ENCODE measurements at regions not wholly inside any gene's neighbourhood (a gene's known extent, or its start where the extent isn't known, plus 50 kb on each side); places are given as distances from the start of the nearest gene placed in this dataset.

DNA sequence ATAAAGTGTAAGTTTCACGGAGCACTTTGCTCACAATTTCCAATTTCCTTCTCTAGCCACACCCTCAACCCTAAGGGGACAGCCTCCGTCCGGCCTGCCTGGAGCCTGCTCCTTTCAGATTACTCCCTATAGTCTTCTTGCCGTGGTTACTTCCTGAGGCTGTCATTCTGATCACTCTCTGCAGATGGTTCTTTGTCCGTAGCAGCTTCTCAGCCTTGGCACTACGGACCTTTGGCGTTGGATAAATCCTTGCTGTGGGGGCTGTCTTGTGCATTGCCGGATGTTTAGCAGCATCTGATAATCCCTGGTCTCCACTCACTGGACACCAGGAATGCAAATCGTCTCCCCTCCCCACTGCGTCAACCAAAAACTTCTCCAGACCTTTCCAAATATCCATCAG, 447.5 kb upstream of the KIRREL3 start:
- H3K36me3 Mint-ChIP-seq (ENCODE audit: low read depth) = no peaks in the 10 kb centered on the region
- no peak for DNase-seq (ENCODE audit: low spot score)
- TF ChIP-seq, protein P1, sequence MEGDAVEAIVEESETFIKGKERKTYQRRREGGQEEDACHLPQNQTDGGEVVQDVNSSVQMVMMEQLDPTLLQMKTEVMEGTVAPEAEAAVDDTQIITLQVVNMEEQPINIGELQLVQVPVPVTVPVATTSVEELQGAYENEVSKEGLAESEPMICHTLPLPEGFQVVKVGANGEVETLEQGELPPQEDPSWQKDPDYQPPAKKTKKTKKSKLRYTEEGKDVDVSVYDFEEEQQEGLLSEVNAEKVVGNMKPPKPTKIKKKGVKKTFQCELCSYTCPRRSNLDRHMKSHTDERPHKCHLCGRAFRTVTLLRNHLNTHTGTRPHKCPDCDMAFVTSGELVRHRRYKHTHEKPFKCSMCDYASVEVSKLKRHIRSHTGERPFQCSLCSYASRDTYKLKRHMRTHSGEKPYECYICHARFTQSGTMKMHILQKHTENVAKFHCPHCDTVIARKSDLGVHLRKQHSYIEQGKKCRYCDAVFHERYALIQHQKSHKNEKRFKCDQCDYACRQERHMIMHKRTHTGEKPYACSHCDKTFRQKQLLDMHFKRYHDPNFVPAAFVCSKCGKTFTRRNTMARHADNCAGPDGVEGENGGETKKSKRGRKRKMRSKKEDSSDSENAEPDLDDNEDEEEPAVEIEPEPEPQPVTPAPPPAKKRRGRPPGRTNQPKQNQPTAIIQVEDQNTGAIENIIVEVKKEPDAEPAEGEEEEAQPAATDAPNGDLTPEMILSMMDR (IDR thresholded peaks at IDR 0.05) = no peak

DNA sequence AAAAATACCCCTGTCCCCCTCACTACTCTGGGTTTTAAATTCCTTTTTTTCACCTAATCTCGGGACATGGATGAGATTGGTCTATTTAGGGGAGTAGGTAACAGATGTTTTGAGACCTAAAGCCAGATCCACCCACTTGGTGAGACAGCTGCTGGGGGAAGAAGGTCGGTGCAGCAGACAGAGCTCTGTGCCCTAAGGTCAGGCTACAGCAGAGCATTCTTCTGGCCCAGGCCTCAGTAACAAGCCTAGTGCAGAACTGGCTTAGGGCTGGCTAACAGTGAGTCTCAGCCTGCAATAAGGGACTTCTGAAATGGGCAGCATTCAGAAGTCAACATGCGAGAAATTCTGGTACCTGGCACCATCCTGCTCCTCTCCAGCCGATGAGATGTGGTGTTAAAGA, 444.9 kb upstream of the KIRREL3 start:
- no peak for DNase-seq (ENCODE audit: low spot score)
- no peak overlapping the region for H3K4me3 Mint-ChIP-seq (ENCODE audit: unreplicated experiment)
- H3K27ac Mint-ChIP-seq (ENCODE audit: unreplicated experiment) = no peak overlapping the region
- TF ChIP-seq, protein P1 (IDR thresholded peaks at IDR 0.05) = no peak
- H3K4me1 Mint-ChIP-seq (ENCODE audit: low read depth) = no peaks in the 10 kb centered on the region
- H3K9me3 Mint-ChIP-seq (ENCODE audit: low read depth) = peaks cover 4% of the 10 kb centered on the region
- H3K36me3 Mint-ChIP-seq (ENCODE audit: low read depth) = no peaks in the 10 kb centered on the region
- H3K27me3 Mint-ChIP-seq (ENCODE audit: low read depth) = peaks cover 10% of the 10 kb centered on the region

More for the DNA sequence above, 447.5 kb upstream of the KIRREL3 start:
- Mint-ChIP-seq H3K27ac (ENCODE audit: unreplicated experiment) (no peak overlapping the region), H3K4me1 (ENCODE audit: low read depth) (no peaks in the 10 kb centered on the region), H3K27me3 (ENCODE audit: low read depth) (peaks cover 7% of the 10 kb centered on the region), H3K9me3 (ENCODE audit: low read depth) (peaks cover 4% of the 10 kb centered on the region), H3K4me3 (ENCODE audit: unreplicated experiment) (no peak overlapping the region)

GRCh38 chr11:127443297-127443696, 442.7 kb upstream of the KIRREL3 start:
- Mint-ChIP-seq H3K9me3 (ENCODE audit: low read depth) (no peaks in the 10 kb centered on the region), H3K27me3 (ENCODE audit: low read depth) (peaks cover 12% of the 10 kb centered on the region), H3K4me1 (ENCODE audit: low read depth) (no peaks in the 10 kb centered on the region), H3K4me3 (ENCODE audit: unreplicated experiment) (no peak overlapping the region), H3K36me3 (ENCODE audit: low read depth) (no peaks in the 10 kb centered on the region), H3K27ac (ENCODE audit: unreplicated experiment) (no peak overlapping the region)
- no peak for DNase-seq (ENCODE audit: low spot score)
- TF ChIP-seq, protein P1 (IDR thresholded peaks at IDR 0.05) = no peak

GRCh38 chr11:127440616-127441015, 440.0 kb upstream of the KIRREL3 start:
- no peak for DNase-seq (ENCODE audit: low spot score)
- H3K9me3 Mint-ChIP-seq (ENCODE audit: low read depth) = no peaks in the 10 kb centered on the region
- H3K27ac Mint-ChIP-seq (ENCODE audit: unreplicated experiment) = no peak overlapping the region
- H3K36me3 Mint-ChIP-seq (ENCODE audit: low read depth) = no peaks in the 10 kb centered on the region
- peaks cover 6% of the 10 kb centered on the region for H3K27me3 Mint-ChIP-seq (ENCODE audit: low read depth)
- no peaks in the 10 kb centered on the region for H3K4me1 Mint-ChIP-seq (ENCODE audit: low read depth)
- TF ChIP-seq, protein P1 (IDR thresholded peaks at IDR 0.05) = no peak
- H3K4me3 Mint-ChIP-seq (ENCODE audit: unreplicated experiment) = no peak overlapping the region

DNA sequence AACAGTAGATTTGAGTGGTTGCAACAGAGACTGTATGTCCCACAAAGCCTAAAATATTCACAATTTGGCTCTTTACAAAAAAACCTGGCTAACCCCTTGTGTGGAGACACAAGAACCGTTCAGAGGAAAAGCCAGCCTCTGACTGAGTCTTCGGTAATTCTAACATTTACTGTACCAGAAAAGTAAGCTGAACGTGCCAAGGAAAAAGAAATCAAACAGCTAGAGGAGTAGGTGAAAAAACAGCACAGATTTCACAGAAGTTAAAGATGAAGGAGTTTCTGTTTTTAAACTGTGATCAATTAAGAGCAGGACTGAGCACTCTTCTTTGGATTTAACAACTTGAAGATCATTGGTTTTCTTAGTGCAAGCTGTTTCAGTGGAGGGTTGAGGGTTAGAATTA, 424.7 kb upstream of the KIRREL3 start:
- H3K4me3 Mint-ChIP-seq (ENCODE audit: unreplicated experiment) = no peak overlapping the region
- TF ChIP-seq, protein P1 (IDR thresholded peaks at IDR 0.05) = no peak
- no peaks in the 10 kb centered on the region for H3K9me3 Mint-ChIP-seq (ENCODE audit: low read depth)
- H3K36me3 Mint-ChIP-seq (ENCODE audit: low read depth) = no peaks in the 10 kb centered on the region
- DNase-seq (ENCODE audit: low spot score) = no peak
- peaks cover 3% of the 10 kb centered on the region for H3K27me3 Mint-ChIP-seq (ENCODE audit: low read depth)
- H3K27ac Mint-ChIP-seq (ENCODE audit: unreplicated experiment) = no peak overlapping the region
- no peaks in the 10 kb centered on the region for H3K4me1 Mint-ChIP-seq (ENCODE audit: low read depth)
